AG08395 (cell line): ENCODE measurements at regions not wholly inside any gene's neighbourhood (a gene's known extent, or its start where the extent isn't known, plus 50 kb on each side); places are given as distances from the start of the nearest gene placed in this dataset.

Experiments
- DNase-seq: peaks from one replicate; pipeline ENCODE4 v3.0.0; 2012; ENCODE audit warnings: mixed read lengths, low spot score

DNA sequence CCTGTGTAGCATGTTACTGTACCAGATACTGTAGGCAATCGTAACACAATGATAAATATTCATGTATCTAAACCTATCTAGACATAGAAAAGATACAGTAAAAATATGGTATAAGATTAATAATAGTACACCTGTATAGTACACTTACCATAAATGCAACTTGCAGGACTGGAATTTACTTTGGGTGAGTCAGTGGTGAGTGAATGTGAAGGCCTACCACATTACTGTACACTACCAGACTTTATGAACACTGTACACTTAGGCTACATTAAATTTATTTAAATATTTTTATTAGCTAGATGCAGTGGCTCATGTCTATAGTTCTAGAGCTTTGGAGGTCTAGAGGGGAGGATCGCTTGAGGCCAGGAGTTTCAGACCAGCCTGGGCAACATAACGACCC is 186.6 kb upstream of the ROPN1 start:
- DNase-seq: no peak

DNA sequence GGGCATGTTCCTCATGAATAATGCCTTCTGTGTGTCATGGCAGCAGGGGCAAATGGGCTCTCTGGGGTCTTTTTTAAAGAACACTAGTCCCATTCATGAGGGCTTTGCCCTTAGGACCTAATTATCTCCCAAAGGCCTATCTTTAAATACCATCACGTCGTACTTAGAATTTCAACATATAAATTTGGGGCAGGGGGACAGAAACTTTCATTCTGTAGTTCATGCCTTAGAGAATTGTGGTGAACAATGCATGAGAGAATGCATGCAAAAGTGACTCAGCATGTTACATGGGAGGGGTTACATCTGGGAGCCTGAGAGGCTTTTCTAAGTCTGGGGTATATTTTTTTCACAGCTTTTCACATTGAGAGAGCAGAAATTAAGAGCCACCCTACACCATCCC is 208.5 kb upstream of the ROPN1 start:
- DNase-seq: peak; percentile 20

DNA sequence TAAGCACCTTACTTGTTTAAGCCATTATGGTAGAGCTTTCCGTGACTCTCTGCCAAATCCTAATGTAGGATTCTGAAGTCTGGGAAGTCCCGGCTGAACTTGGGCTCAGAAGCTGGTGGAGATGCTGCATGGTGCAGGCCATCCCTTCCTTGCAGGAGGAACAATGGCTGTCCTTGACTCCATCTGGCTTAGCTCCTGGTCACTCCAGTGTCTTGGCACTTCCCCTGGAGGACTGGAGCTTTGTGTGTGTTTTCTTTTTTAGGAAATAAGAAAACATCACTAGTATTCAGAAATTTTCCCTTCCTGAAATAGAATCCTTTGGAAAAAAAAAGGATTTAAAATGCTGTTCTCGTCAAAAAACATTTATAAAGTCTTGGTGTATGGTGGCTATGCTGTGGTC is 209.3 kb upstream of the ROPN1 start:
- no peak for DNase-seq

DNA sequence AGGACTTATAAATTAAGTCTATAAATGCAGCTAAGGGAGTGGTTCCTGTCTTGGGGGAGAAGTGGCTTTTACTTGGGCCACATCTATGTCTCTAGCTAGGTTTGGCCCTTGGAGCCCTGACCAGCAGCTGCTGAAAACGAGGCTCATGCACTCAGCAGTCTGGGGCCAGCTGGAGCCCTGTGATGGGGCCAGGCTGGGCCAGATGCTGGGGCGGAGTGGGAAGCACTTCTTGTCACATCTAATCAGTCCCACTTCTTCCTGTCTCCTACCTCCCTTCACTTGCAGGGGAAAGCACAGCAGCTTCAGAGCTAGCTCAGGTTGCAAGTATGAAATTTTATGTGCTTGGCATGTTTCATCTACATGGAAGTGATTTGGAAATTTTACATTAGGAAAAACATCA is 209.9 kb upstream of the ROPN1 start:
- DNase-seq: no peak

DNA sequence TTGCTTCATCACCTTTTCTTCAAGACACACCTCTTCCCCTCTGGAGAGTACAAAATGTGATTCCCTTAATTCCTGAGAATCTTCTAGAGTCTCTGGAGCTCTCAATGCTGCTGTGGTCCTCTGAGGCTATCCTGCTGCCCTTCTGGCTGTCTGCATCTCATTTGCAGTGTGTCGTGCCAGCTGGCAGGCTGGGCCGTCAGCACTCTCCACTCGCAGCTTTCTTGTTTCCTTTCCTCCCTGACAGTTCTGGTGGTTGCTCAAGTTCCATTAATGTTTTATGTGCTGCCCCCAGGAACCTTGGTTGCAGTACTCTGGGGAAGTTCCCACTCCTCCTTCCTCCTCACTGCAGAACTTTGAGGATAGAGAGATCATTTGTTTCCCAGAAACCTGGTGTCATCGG is 210.8 kb upstream of the ROPN1 start:
- peak; percentile 67 for DNase-seq

DNA sequence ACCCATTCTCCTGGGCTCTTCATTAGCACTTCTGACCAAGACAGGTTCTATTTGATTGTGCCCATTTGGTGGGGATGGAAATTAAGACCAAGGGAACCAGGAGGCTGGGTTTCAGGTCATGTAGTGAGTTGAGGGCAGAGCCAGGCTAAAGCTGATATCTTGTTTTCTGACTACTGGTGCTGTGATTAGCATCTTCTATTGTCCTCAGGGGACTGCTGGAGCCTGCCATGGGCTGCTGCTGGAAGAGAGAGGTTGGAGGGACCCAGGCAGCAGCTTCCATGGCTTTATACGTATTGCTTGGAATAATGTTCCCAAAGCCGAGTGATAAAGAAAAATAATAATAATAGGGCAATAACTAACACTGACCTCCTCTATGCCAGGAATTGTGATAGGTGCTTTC is 211.4 kb upstream of the ROPN1 start:
- DNase-seq: no peak

DNA sequence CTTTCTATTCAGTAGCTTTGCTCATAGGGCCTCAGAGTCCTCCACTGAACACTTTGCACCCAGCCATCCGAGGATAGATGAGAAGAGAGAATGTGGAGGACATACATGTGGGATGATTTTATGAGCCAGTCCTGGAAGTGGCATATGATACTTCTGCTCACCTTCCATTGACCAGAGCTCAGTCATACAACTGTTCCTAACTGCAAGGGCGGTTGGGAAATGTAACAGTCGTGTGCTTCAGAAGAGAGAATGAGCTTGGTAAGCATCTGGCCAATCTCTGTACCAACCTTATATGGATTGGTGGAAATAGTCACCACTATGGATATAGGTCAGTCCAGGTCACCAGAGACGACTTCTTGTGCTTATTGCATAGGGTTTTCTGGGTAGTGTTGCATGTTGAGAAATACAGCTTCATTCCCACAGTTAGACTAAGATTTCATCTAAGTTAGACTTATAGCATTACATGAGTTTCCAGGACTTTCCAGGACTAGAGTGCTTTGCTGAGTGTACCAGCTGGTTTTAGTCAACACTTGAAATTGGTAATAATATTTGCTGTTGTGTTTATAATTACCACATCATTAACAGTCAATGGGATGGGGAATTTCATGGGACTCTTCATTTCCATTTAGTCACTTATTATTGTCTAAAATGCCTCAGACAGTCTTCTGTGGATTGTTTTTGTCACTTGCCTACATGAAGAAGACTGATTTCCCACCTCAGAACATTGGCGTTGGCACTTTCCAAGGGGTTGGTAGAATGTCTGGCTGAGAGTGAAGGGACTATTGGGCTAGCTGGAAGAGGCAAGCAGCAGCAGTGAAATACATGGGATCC is 214.5 kb upstream of the ROPN1 start:
- DNase-seq: no peak

DNA sequence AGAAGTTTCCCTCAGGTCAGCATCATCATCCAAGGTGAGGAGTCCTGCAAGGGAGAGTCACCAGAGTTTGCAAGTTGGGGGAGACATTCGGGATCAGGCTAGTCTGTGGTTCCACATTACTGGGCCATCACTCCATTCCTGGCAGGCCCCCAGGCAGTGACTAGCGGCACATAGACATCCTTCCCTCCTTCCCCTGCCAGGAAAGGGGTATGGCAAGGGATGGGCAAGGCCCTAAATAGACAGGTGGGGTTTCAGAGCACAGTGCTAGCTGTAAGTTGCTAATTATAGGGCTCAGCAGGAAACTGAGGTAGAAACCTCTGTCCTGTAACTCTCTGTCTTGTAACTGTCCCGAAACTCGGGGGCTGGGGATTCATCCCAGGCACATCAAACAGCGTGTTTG is 215.2 kb upstream of the ROPN1 start:
- no peak for DNase-seq

DNA sequence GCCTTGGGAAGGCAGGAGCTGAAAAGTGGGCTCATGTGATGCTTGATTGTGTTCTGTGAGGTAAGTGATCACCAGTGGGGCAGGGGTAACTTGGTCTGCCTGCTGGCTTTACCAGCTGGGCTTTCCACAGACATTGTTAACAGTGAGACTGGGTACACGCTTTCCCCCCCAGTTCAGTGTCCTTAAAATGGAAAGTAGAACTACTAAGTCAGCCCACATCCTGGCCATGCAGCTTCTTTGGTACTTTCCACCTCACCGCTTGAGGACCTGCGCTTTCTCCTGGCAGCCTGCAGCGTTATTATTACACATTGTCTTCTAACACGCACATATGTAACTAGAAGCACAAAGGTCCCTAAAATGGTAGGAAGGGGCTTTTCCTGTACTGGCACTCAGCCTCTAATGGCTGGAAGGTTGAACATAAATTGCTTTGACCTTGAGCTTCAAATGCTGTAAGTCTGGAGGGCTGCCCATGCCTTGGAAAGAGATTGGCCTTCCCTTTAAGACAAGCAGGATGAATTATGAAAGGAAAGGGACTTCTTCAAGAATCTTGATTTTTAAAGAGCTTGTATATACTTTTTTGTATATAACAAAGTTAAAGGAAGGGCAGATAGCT is 216.1 kb upstream of the ROPN1 start:
- no peak for DNase-seq

DNA sequence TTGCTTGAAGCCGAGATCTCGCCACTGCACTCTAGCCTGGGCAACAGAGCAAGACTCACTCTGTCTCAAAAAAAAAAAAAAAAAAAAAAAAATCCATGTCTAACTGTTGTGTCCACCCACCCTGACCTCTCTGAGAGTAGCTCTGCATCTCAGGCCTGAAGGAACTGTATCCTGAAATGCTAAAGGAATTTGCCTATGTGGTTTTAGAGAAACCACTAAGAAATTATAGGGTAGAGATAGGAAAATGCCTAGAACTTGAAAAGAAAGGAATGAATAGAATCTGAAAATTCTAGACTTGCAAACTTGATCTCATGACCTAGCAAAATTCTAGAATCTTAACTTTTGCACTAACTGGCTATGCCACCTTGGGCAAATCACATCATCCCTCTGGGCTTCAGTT is 217.5 kb upstream of the ROPN1 start:
- DNase-seq: peak; percentile 57

DNA sequence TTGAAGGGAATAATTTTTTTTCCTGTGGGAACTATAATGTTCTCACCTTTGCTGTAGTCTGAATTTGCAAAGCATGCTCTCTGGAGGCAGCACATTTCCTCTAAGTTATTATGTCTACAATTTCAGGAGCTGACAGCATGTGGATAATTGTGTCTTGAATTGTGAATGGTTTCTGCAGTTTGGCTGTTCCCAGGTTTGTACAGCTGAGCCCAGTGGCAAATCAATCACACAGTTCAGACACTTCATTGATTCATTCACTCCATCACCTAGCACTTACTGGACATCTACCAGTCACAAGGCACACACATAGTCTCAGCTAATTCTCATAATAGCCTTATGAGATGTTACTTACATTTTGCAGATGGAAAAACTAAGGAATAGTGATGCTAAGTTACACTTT is 219.0 kb upstream of the ROPN1 start:
- no peak for DNase-seq

DNA sequence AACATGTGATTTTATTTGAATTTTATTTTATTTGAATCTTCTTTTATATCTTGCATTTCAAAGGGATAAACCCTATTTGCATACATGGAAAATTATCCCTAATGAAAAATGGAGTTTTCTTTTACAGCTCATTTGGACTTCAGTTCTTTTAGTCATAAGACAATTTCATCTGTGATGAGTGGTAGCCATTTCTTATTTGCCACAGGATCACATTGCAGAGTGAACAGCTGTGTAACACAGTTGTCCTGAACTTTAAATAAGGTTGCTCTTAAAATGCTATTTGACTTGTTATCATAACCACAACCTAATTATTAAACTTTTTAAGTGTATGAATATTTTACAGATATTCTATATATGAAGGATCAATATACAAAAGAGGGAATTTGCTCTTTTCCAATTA is 221.7 kb upstream of the ROPN1 start:
- DNase-seq: no peak

DNA sequence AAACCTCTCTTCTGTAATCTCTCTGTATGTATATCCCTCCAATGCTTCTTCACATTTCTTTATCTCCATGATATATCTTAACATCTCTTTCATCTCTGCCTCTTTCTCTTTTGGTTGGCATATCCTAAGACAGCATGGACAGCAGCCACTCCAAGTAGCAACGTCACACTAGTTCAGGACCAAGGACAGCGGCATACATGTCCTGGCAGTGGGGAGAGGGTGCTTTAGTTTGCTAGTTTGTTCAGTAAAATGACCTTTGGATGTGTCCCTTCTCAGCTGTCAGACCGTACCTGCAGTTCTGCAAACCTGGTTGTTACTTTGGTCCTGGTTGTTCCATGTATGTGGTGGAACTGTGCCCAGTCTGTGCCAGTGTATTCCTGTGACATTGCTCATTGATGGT is 225.6 kb upstream of the ROPN1 start:
- peak; percentile 77 for DNase-seq

DNA sequence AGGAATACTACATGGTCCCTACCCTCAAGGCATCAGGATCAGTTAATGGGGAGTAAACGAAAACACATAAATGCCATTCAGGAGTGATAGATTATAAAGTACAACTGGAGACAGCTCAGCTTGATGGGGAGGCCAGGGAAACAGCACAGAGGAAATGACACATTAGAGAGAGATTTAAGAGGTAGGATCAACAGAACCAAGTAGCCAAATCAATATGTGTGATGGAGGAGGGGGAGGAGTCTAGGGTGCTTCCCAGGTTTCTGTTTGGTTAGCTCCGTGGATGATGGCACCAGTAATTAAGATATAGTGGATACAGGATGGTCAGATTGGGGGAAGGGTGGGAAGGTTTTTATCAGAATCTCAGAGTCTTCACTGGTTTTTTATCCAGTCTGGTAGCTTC is 229.5 kb upstream of the ROPN1 start:
- DNase-seq: no peak

DNA sequence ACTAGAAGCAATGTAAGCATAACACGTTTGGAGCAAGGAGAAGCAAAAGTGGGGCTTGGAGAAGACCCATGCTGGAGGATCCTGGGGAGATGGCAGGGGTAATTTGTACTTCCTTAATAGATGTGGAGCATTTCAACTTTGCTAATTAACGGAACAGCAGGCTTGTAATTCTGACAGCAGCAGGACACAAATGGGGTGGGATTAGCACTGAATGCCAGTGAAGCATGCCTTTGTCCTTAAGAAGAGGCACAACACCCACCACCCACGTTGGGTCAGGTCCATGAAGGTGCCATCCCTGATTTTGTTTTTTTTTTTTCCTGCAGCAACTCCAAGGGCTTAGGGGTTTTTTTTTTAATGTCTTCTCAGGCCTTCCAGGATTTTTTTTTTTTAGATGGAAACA is 231.9 kb upstream of the ROPN1 start:
- DNase-seq: no peak

DNA sequence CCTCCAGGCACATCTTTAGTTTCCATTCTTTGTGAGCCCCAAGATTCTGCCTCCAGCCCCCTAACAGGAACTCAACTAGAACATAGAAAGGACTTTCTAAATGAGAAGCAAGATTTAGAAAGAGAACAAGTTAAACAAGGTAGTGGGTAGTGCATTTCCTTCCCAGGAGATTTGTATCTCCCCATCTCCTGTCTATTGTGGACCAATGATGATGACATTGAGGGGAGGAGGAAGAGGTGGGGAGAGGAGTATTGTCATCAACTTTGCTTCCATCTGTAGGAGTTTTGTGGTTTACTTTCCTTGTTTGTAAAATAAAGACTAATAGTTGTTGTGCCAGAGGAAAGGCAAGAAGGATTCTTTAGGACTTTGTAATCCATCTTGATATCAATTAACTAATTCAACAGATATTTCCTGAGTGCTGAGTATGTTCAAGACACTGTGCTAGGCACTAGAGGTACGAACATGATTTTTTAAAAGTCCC is 235.3 kb upstream of the ROPN1 start:
- peak; percentile 17 for DNase-seq

DNA sequence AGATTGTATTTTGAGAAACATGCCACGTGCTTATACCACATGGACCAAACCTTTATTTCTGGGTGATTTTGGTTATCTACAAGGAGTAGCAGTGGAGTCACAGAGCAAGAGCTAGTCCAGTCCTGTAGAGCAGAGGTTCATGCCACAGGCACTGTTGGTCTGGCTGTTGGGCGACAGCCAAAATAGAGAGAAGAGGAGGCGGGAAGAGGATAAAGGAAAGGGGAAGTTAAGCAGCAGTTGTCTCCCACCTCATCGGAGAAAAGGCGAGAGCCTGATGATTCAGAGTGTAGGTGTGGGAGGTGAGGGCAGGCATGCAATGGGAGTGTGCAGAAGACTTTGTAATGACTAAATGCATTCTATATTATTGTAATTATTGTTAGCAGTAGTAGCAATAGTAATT is 237.5 kb upstream of the ROPN1 start:
- no peak for DNase-seq

DNA sequence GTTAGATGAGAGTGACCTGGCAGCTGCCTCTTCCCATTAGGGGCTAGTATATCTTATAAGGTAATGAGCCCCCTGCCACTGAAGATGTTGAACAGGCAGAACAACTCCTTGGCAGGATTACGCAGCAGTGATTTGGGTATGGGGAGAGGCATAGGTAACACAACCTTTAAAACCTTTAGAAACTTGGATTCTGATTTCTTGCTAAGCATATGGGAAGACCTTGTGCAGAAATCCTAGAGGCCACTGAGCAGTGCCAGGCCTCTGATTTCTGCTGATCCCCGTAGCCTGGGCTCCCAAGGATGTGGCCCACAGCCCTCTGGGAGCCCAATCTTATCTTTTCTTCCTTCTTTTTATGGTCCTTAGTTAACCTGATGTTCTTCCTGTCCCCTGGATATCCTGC is 237.9 kb upstream of the ROPN1 start:
- no peak for DNase-seq

DNA sequence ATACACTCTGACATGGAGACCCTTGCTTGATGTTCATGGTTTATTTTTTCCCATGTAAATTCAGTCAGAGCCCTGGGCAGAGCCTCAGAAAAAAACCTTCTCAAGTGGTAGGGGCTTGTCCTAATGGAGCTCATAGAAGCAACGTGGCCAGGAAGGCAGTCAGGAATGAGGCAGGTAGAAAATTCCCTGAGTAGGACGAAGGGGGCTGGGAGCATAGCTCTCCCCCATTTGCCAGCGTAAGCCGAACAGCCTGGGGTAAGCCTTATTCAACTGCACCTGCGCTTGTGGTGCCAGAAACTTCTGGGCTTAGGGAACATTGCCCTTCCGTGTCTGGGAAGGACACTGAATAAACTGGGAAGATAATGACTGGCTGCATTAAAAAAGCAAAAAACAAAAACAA is 238.5 kb upstream of the ROPN1 start:
- no peak for DNase-seq

DNA sequence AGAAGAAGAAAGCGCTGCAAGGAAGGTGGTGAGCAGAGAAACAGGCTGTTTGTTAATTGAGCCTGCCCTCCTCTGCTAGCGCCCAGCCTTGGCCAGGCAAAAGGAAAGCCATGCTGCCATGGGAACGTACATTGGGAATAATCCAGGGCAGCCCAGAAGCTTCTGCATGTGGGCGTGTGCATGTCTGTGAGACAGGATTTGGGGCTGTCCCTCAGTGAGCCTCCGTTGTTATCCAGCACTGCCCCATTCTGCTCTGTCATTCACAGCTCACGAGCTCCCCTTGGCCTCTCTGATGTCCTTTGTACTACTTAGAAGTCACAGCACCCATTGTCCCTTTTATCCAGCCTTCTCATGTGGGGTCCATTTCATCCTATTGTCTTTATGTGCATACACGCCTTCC is 239.1 kb upstream of the ROPN1 start:
- DNase-seq: no peak

DNA sequence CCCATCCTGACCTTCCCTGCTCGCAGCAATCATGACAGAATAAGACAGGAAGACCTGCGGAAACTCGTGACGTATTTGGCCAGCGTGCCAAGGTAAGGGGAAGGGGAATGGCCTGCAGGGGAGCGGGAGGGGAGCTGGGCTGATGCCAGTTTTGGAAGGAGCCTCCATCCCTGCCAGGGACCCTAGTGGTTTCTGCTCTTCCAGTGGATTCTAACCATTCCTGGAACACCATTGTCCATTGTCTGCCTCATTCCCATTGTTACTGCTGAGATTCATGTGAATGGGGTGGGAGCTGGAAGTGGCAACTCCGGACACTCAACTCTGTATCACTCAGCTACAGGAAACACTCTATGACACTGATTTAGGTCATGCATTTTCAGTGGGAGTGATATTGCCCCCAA is 242.9 kb upstream of the ROPN1 start:
- no peak for DNase-seq

DNA sequence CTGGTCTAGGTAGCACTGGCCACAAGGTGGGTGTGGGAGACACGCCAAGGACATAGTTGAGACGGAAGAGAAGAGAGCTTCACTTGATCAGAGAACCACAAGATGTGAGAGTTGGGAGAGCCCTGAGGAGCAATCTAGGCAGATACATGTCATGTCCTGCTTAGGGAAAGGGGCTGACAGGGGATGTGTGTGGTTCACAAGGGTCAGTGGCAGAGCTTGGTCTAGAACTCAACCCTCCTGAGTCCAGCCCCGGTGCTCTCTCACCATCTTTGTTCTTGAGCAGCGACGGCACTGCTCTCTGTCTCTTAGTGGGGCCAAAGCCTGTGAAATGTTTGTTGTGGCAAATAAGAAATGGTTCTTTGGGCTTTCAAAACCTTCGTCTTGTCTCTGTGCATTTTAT is 243.5 kb upstream of the ROPN1 start:
- DNase-seq: no peak

DNA sequence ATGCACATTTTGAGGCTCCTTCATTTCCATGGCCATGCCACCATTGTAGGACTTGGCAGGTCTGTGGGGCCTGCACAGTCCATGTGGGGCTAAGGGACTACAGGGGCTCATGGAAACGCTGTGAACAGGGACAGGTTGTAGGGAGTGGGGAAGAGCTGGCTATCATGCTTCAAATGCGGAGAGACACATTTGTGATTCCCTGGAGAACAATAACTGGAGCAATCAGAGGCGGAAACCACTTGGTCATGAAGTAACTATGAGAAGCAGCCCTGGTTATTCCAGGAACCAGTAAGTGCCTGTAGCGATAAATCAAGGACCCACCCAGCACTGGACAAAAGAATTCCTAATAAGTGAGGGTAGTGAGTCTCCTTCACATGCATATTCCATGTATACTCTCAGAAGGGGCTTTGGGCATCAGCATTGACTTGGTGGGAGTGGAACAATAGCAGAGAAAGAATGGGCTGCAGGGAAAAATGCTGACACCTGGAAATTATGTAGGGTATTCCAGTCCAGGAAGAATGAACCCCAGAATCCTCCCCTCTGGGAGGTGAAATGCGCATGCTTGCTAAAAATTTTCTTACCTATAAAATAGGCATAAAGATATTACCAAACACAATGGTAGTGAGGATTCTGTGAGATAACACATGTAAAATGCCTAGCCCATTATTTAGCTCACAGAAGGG is 251.4 kb upstream of the ROPN1 start:
- DNase-seq: no peak
